ENCODE measurements at regions not wholly inside any gene's neighbourhood (a gene's known extent, or its start where the extent isn't known, plus 50 kb on each side); places are given as distances from the start of the nearest gene placed in this dataset.

GRCh38 chr10:64409349-64409748, 888.1 kb downstream of the REEP3 start:
- no peak for TF ChIP-seq CTCF (IDR thresholded peaks at IDR 0.05)
- TF ChIP-seq POLR2A (IDR thresholded peaks at IDR 0.05), result no peak

Data from esophagus squamous epithelium (tissue), 4 donors.